ENCODE measurements at regions not wholly inside any gene's neighbourhood (a gene's known extent, or its start where the extent isn't known, plus 50 kb on each side); places are given as distances from the start of the nearest gene placed in this dataset.

- H3K9me3 Mint-ChIP-seq, result no peaks in the 10 kb centered on the region
- TF ChIP-seq CTCF (IDR thresholded peaks at IDR 0.05; ENCODE audit: unreplicated experiment in 3 of 3), result no peak
- no peak overlapping the region for H3K27ac Mint-ChIP-seq
- H3K4me3 Mint-ChIP-seq, result no peak overlapping the region
- H3K4me1 Mint-ChIP-seq, result peaks cover 14% of the 10 kb centered on the region
- no peaks in the 10 kb centered on the region for H3K36me3 Mint-ChIP-seq (ENCODE audit: low read depth)
- no peaks in the 10 kb centered on the region for H3K27me3 Mint-ChIP-seq (ENCODE audit: low read depth)
These were observed 885.5 kb downstream of the CDH11 start for GRCh38 chr16:64236316-64236715.

GRCh38 chr16:64234200-64234599 is 887.7 kb downstream of the CDH11 start:
- Mint-ChIP-seq H3K27me3 (ENCODE audit: low read depth) (no peaks in the 10 kb centered on the region), H3K9me3 (peaks cover 4% of the 10 kb centered on the region), H3K4me1 (peaks cover 14% of the 10 kb centered on the region), H3K36me3 (ENCODE audit: low read depth) (no peaks in the 10 kb centered on the region), H3K4me3 (no peak overlapping the region), H3K27ac (no peak overlapping the region)
- no peak for TF ChIP-seq CTCF (IDR thresholded peaks at IDR 0.05; ENCODE audit: unreplicated experiment in 3 of 3)

- Mint-ChIP-seq H3K36me3 (ENCODE audit: low read depth) (no peaks in the 10 kb centered on the region), H3K27ac (no peak overlapping the region), H3K4me3 (no peak overlapping the region)
These were observed 896.2 kb downstream of the CDH11 start for GRCh38 chr16:64225696-64226095.

GRCh38 chr16:64225036-64225435 is 896.8 kb downstream of the CDH11 start:
- Mint-ChIP-seq H3K9me3 (peaks cover 6% of the 10 kb centered on the region), H3K27me3 (ENCODE audit: low read depth) (no peaks in the 10 kb centered on the region)

More at GRCh38 chr16:64225696-64226095, 896.2 kb downstream of the CDH11 start:
- Mint-ChIP-seq H3K4me1 (peaks cover 8% of the 10 kb centered on the region), H3K9me3 (peaks cover 6% of the 10 kb centered on the region), H3K27me3 (ENCODE audit: low read depth) (no peaks in the 10 kb centered on the region)
- TF ChIP-seq CTCF (IDR thresholded peaks at IDR 0.05; ENCODE audit: unreplicated experiment in 3 of 3), result no peak

GRCh38 chr16:64217789-64218535 is 903.9 kb downstream of the CDH11 start:
- H3K27ac Mint-ChIP-seq, result peak overlapping the region; percentile 27 to 59 (median 35)
- H3K4me1 Mint-ChIP-seq, result peaks cover 13% of the 10 kb centered on the region
- no peaks in the 10 kb centered on the region for H3K27me3 Mint-ChIP-seq (ENCODE audit: low read depth)
- TF ChIP-seq CTCF (IDR thresholded peaks at IDR 0.05; ENCODE audit: unreplicated experiment in 3 of 3), result no peak
- no peaks in the 10 kb centered on the region for H3K9me3 Mint-ChIP-seq
- H3K36me3 Mint-ChIP-seq (ENCODE audit: low read depth), result no peaks in the 10 kb centered on the region
- no peak overlapping the region for H3K4me3 Mint-ChIP-seq

More at GRCh38 chr16:64225036-64225435, 896.8 kb downstream of the CDH11 start:
- Mint-ChIP-seq H3K36me3 (ENCODE audit: low read depth) (no peaks in the 10 kb centered on the region), H3K4me3 (no peak overlapping the region), H3K4me1 (peaks cover 8% of the 10 kb centered on the region), H3K27ac (no peak overlapping the region)
- TF ChIP-seq CTCF (IDR thresholded peaks at IDR 0.05; ENCODE audit: unreplicated experiment in 3 of 3), result no peak

- TF ChIP-seq CTCF (IDR thresholded peaks at IDR 0.05; ENCODE audit: unreplicated experiment in 3 of 3), result no peak
- Mint-ChIP-seq H3K4me1 (peaks cover 10% of the 10 kb centered on the region), H3K4me3 (no peak overlapping the region), H3K36me3 (ENCODE audit: low read depth) (no peaks in the 10 kb centered on the region), H3K27me3 (ENCODE audit: low read depth) (no peaks in the 10 kb centered on the region), H3K9me3 (no peaks in the 10 kb centered on the region), H3K27ac (no peak overlapping the region)
These were observed 906.1 kb downstream of the CDH11 start for GRCh38 chr16:64215730-64216129.

Data from nephron (organoid).